HCT116 (cell line): ENCODE measurements at regions not wholly inside any gene's neighbourhood (a gene's known extent, or its start where the extent isn't known, plus 50 kb on each side); places are given as distances from the start of the nearest gene placed in this dataset.
"Not testable (repeated sequence)": the region's sequence is repeated elsewhere in the genome, so short reads cannot be mapped to it uniquely, and the experiment has no call there.

ENCODE experiments used
- CEBPB ChIP-seq: IDR thresholded peaks from 2 replicates; pipeline ENCODE4 v1.6.1; 2012; ENCODE audit warnings: low read depth
- ELF1 ChIP-seq: IDR thresholded peaks from 2 replicates; pipeline ENCODE4 v1.6.1; 2012; ENCODE audit warnings: low read depth, borderline replicate concordance
- EZH2 ChIP-seq: fragments of 200-600 bp; sonication (generic); IDR thresholded peaks from 2 replicates; pipeline ENCODE4 v1.6.1; 2017; ENCODE audit warnings: antibody characterized with exemption, mixed run types
- POLR2A ChIP-seq: IDR thresholded peaks from 2 replicates; pipeline ENCODE4 v1.7.0; 2011; ENCODE audit warnings: borderline replicate concordance; ENCODE audit not compliant: insufficient read depth, insufficient read length; ENCODE audit errors: extremely low read depth
- POLR2AphosphoS5 ChIP-seq: IDR thresholded peaks from 2 replicates; pipeline ENCODE4 v1.6.1; 2011; ENCODE audit warnings: mild to moderate bottlenecking, low read depth, low read length, moderate library complexity
- ZFX ChIP-seq: fragments of 450-650 bp; IDR thresholded peaks from 2 replicates; pipeline ENCODE4 v1.6.1; 2017
- TF ChIP-seq, protein P1 (sequence below), 3 experiments: fragments of 200-600 bp in 1 of 3; sonication (generic) in 1 of 3; IDR thresholded peaks in 2 of 3; conservative IDR thresholded peaks in 1 of 3; 2 replicates each; pipeline ENCODE4 v1.5.1; 2012 to 2017; ENCODE audit warnings: low read depth in 2 of 3, low read length in 2 of 3, antibody characterized with exemption in 1 of 3, borderline replicate concordance in 1 of 3, control low read depth in 1 of 3, mild to moderate bottlenecking in 1 of 3, mixed read lengths in 1 of 3, mixed run types in 1 of 3, moderate library complexity in 1 of 3; ENCODE audit not compliant: insufficient read depth in 1 of 3
- TF ChIP-seq, protein P2 (sequence below): IDR thresholded peaks from 2 replicates; pipeline ENCODE4 v1.6.1; 2012
- TF ChIP-seq, protein P3 (sequence below): IDR thresholded peaks from 2 replicates; pipeline ENCODE4 v1.6.1; 2012

DNA sequence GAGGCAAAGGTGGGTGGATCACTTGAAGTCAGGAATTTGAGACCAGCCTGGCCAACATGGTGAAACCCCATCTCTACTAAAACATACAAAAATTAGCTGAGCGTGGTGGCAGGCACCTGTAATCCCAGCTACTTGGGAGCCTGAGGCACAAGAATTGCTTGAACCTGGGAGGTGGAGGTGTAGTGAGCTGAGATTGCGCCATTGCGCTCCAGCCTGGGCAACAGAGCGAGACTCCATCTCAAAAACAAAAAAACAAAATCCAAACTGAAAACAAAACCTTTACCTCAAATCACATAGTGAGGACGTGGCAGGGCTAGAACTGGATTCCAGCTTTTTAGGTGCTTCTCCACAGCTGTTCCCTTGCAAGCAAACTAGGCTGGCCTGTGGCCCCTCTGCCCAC is 58.5 kb upstream of the EDAR start:
- TF ChIP-seq, protein P1, sequence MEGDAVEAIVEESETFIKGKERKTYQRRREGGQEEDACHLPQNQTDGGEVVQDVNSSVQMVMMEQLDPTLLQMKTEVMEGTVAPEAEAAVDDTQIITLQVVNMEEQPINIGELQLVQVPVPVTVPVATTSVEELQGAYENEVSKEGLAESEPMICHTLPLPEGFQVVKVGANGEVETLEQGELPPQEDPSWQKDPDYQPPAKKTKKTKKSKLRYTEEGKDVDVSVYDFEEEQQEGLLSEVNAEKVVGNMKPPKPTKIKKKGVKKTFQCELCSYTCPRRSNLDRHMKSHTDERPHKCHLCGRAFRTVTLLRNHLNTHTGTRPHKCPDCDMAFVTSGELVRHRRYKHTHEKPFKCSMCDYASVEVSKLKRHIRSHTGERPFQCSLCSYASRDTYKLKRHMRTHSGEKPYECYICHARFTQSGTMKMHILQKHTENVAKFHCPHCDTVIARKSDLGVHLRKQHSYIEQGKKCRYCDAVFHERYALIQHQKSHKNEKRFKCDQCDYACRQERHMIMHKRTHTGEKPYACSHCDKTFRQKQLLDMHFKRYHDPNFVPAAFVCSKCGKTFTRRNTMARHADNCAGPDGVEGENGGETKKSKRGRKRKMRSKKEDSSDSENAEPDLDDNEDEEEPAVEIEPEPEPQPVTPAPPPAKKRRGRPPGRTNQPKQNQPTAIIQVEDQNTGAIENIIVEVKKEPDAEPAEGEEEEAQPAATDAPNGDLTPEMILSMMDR (IDR thresholded peaks at IDR 0.05 in 2 of 3, conservative IDR thresholded peaks at IDR 0.05 in 1 of 3; ENCODE audit: borderline replicate concordance in 1 of 3, insufficient read depth in 1 of 3, low read depth in 2 of 3, low read length in 2 of 3) = not testable (repeated sequence)
- TF ChIP-seq, protein P2, sequence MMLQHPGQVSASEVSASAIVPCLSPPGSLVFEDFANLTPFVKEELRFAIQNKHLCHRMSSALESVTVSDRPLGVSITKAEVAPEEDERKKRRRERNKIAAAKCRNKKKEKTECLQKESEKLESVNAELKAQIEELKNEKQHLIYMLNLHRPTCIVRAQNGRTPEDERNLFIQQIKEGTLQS = not testable (repeated sequence)
- TF ChIP-seq, protein P3, sequence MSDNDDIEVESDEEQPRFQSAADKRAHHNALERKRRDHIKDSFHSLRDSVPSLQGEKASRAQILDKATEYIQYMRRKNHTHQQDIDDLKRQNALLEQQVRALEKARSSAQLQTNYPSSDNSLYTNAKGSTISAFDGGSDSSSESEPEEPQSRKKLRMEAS = not testable (repeated sequence)
- TF ChIP-seq CEBPB, ELF1, POLR2AphosphoS5, EZH2, ZFX, POLR2A: not testable (repeated sequence)
